ENCODE measurements at regions not wholly inside any gene's neighbourhood (a gene's known extent, or its start where the extent isn't known, plus 50 kb on each side); places are given as distances from the start of the nearest gene placed in this dataset.
"Not testable (repeated sequence)": the region's sequence is repeated elsewhere in the genome, so short reads cannot be mapped to it uniquely, and the experiment has no call there.

- Histone ChIP-seq H3K36me3 (no peaks in the 10 kb centered on the region), H3K27ac (no peak overlapping the region), H3K27me3 (replicated peaks) (no peaks in the 10 kb centered on the region), H3K4me3 (no peak overlapping the region), H3K9me3 (replicated peaks) (no peaks in the 10 kb centered on the region), H3K4me1 (replicated peaks) (no peaks in the 10 kb centered on the region)
- DNase-seq (ENCODE audit: low read depth in 1 of 2, low spot score in 2 of 2): no peak
Measured at GRCh38 chr10:108360187-108360586, 1195.7 kb upstream of the SORCS1 start.

DNA sequence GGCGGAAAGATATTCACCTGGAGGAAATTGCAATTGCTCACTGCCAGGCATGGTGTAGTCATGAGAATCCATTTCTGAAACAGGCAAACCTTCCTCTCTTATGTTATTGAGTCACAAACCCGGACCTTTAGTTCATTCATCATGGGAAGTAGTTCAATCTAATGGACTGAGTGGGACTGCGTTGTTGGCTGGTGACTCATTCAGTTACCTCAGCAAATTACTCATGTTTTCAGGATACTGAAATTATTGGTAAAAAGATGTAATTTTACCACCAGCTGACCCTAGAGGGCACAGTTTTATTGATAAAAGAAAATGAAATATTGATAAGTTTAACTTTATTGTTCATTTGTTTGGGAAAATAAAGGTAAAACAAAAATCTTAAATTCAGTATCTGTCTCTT is 1194.4 kb upstream of the SORCS1 start:
- H3K27ac ChIP-seq: no peak overlapping the region
- H3K4me1 ChIP-seq (replicated peaks): no peaks in the 10 kb centered on the region
- H3K9me3 ChIP-seq (replicated peaks): no peaks in the 10 kb centered on the region
- DNase-seq (ENCODE audit: low read depth in 1 of 2, low spot score in 2 of 2): no peak
- no peaks in the 10 kb centered on the region for H3K36me3 ChIP-seq
- no peaks in the 10 kb centered on the region for H3K27me3 ChIP-seq (replicated peaks)
- H3K4me3 ChIP-seq: no peak overlapping the region

DNA sequence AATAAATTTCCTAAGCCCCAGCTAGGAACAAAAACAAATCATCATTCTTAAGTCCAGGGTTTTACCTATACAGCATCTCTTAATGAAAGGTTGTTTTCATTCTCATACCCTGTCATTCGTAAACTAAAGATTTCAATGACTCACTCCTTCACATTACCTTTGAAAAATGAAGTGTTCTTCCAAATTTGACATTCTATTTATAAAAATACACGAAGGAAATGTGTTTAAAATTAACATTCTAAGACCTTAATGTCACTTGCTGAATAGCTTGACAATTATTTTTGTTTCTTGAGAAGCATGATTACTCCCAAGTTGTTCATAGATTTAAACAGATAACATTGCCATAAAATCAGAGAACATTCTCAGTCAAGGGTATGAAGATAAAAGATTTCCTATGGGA is 1188.3 kb upstream of the SORCS1 start:
- Histone ChIP-seq H3K4me1 (replicated peaks) (no peaks in the 10 kb centered on the region), H3K27ac (no peak overlapping the region), H3K36me3 (no peaks in the 10 kb centered on the region), H3K27me3 (replicated peaks) (no peaks in the 10 kb centered on the region), H3K9me3 (replicated peaks) (no peaks in the 10 kb centered on the region), H3K4me3 (no peak overlapping the region)
- no peak for DNase-seq (ENCODE audit: low read depth in 1 of 2, low spot score in 2 of 2)

DNA sequence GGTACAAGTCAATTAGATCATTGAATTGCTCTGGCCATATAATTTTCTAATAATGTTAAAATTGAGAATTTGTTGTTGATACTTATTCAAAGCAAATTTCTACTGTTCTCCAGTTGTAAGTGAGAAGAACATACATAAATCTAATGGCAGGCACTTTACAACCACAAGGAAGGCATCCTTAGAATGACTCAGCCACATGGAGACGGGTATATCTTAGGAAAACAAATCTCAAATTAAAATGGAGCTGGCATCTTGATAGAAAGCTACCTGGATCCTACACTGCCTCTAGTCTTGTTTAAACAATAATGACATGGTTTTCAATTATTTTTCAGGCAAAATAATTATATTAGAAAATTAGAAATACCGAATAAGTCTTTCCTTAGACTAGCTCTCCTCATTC is 1183.7 kb upstream of the SORCS1 start:
- DNase-seq (ENCODE audit: low read depth in 1 of 2, low spot score in 2 of 2): no peak
- H3K27ac ChIP-seq: no peak overlapping the region
- no peaks in the 10 kb centered on the region; the same call in 1 of the 2 replicates for H3K9me3 ChIP-seq (replicated peaks)

DNA sequence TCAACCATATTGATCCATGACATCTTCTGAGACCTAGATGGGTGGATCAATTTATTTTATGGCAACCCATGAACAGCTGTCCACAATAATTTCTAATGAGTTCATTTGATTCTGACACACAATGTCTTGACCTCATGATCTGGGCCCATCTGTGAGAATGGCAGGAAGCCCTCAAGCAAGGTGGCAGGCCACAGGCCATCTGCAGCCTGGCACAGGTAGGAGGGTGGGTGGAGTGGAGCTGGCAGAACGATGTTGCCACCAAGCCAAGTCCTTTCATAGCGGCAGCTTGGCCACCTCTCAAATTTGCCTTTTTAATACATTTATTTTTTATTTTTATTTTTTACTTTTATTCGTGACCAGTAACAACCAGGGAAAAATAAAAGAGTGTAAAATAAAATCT is 1181.6 kb upstream of the SORCS1 start:
- H3K27me3 ChIP-seq (replicated peaks): no peaks in the 10 kb centered on the region
- DNase-seq (ENCODE audit: low read depth in 1 of 2, low spot score in 2 of 2): no peak
- H3K36me3 ChIP-seq: no peaks in the 10 kb centered on the region
- H3K4me1 ChIP-seq (replicated peaks): no peaks in the 10 kb centered on the region
- no peak overlapping the region for H3K27ac ChIP-seq
- no peak overlapping the region for H3K4me3 ChIP-seq
- H3K9me3 ChIP-seq (replicated peaks): no peaks in the 10 kb centered on the region; the same call in 1 of the 2 replicates

More for the DNA sequence above, 1183.7 kb upstream of the SORCS1 start:
- H3K36me3 ChIP-seq: no peaks in the 10 kb centered on the region
- no peaks in the 10 kb centered on the region for H3K27me3 ChIP-seq (replicated peaks)
- H3K4me3 ChIP-seq: no peak overlapping the region
- H3K4me1 ChIP-seq (replicated peaks): no peaks in the 10 kb centered on the region

GRCh38 chr10:108338146-108338545 is 1173.6 kb upstream of the SORCS1 start:
- Histone ChIP-seq H3K36me3 (no peaks in the 10 kb centered on the region), H3K4me3 (no peak overlapping the region), H3K27me3 (replicated peaks) (no peaks in the 10 kb centered on the region), H3K4me1 (replicated peaks) (no peaks in the 10 kb centered on the region), H3K27ac (no peak overlapping the region), H3K9me3 (replicated peaks) (no peaks in the 10 kb centered on the region; the same call in 1 of the 2 replicates)
- DNase-seq (ENCODE audit: low read depth in 1 of 2, low spot score in 2 of 2): no peak

DNA sequence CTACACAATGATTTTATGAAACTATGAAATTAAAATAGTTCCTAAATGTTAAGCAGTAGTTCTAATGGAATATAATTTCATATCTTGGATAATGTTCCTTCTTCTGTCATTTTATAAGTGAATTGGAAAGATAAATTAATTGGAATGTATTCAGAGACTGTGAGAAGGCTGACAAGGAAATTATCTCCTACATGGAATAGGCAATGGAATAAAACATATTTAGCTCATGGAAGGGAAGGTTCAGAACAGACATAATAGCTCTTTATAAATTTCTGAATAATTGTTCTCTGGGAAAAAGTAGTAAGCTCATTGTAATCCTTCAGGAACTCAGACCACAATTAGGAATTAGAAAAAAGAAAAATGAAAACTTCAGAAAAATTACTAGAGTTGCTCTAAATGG is 1172.3 kb upstream of the SORCS1 start:
- no peaks in the 10 kb centered on the region for H3K36me3 ChIP-seq

DNA sequence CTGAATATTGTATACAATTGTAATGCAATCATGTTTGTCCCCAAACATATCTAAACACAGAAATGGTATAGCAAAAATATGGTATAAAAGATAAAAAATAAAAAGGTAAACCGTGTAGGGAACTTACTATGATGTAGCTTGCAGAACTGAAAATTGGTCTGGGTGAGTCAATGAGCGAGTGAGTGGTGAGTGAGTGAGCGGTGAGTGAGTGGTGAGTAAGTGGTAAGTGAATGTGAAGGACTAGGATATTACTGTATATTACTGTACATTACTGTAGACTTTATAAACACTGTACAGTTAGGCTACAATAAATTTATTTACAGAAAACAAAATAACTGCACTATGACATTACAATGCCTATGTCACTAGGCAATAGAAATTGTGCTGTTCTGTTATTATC is 1163.2 kb upstream of the SORCS1 start:
- Histone ChIP-seq H3K4me3 (no peak overlapping the region), H3K36me3 (no peaks in the 10 kb centered on the region), H3K27ac (no peak overlapping the region), H3K4me1 (replicated peaks) (no peaks in the 10 kb centered on the region), H3K9me3 (replicated peaks) (no peaks in the 10 kb centered on the region; the same call in 1 of the 2 replicates), H3K27me3 (replicated peaks) (no peaks in the 10 kb centered on the region)
- no peak for DNase-seq (ENCODE audit: low read depth in 1 of 2, low spot score in 2 of 2)

More for the DNA sequence above, 1172.3 kb upstream of the SORCS1 start:
- no peak for DNase-seq (ENCODE audit: low read depth in 1 of 2, low spot score in 2 of 2)
- H3K9me3 ChIP-seq (replicated peaks): no peaks in the 10 kb centered on the region; the same call in 1 of the 2 replicates
- no peak overlapping the region for H3K27ac ChIP-seq
- no peaks in the 10 kb centered on the region for H3K27me3 ChIP-seq (replicated peaks)
- no peak overlapping the region for H3K4me3 ChIP-seq
- no peaks in the 10 kb centered on the region for H3K4me1 ChIP-seq (replicated peaks)

- Histone ChIP-seq H3K27me3 (replicated peaks) (no peaks in the 10 kb centered on the region), H3K4me1 (replicated peaks) (no peaks in the 10 kb centered on the region), H3K9me3 (replicated peaks) (0 out of 2 replicates have a peak, but pooled peaks cover 2% of the 10 kb centered on the region), H3K4me3 (no peak overlapping the region), H3K27ac (no peak overlapping the region), H3K36me3 (no peaks in the 10 kb centered on the region)
- no peak for DNase-seq (ENCODE audit: low read depth in 1 of 2, low spot score in 2 of 2)
Measured at GRCh38 chr10:108323274-108323798, 1158.8 kb upstream of the SORCS1 start.

DNA sequence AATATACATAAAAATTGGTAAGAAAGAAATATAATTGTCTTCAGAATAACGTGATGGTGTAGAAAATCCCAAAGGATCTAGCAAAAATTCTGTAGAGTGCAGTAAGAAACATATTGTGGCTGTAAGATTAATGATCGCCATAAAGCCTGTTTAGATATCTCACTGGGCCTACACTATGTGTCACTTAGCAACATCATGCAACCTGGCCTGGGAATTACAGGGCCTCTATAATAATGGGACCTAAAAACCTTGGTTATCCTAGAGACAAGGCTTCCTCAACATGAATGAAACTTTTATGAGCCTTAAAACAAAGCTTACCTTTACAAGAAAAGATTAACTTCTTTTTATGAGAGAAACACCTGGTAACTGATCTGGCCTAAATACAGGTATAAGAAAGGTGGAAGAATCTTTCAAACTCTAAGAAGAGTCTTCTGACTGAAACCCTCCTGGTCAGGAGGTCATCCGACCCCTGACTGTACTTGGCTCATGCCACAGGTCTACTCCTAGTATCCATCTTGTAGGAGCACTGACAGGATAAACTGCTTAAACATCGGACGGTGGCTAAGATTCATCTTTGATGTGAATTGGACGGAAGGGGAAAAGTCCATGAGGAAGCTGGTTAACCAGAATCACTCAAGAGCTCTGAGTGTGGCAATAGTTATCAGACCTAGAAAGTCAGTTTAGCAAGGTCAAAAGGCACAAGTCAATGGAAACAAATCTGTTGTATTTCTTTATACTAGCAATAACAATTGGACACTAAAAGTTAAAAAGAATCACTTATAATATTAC is 1155.1 kb upstream of the SORCS1 start:
- Histone ChIP-seq H3K4me3 (no peak overlapping the region), H3K27ac (no peak overlapping the region), H3K9me3 (replicated peaks) (0 out of 2 replicates have a peak, but pooled peaks cover 5% of the 10 kb centered on the region), H3K27me3 (replicated peaks) (no peaks in the 10 kb centered on the region), H3K36me3 (no peaks in the 10 kb centered on the region), H3K4me1 (replicated peaks) (no peaks in the 10 kb centered on the region)
- DNase-seq (ENCODE audit: low read depth in 1 of 2, low spot score in 2 of 2): no peak

DNA sequence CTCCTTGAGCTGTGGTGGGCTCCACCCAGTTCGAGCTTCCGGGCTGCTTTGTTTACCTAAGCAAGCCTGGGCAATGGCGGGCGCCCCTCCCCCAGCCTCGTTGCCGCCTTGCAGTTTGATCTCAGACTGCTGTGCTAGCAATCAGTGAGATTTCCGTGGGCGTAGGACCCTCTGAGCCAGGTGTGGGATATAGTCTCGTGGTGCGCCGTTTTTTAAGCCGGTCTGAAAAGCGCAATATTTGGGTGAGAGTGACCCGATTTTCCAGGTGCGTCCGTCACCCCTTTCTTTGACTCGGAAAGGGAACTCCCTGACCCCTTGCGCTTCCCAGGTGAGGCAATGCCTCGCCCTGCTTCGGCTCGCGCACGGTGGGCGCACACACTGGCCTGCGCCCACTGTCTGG is 1151.1 kb upstream of the SORCS1 start:
- H3K27ac ChIP-seq; DNase-seq (ENCODE audit: low read depth in 1 of 2, low spot score in 2 of 2); H3K36me3 ChIP-seq; H3K27me3 ChIP-seq (replicated peaks); H3K9me3 ChIP-seq (replicated peaks); H3K4me1 ChIP-seq (replicated peaks); H3K4me3 ChIP-seq: not testable (repeated sequence)

DNA sequence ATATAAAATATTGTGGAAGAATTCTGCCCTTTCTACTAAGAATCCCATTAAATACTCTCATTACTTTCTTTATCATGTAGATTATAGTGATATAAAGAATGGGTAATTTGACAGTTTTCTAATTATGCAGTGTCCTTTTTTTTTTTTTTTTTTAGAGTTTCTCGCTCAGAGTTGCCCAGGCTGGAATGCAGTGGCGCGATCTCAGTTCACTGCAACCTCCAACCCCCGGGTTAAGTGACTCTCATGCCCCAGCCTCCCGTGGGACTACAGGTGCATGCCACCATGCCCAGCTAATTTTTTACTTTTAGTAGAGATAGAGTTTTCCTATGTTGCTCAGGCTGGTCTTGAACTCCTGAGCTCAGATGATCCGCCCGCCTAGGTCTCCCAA is 1143.4 kb upstream of the SORCS1 start:
- Histone ChIP-seq H3K4me1 (replicated peaks) (no peaks in the 10 kb centered on the region), H3K27ac (no peak overlapping the region), H3K9me3 (replicated peaks) (peaks cover 3% of the 10 kb centered on the region; the same call in 1 of the 2 replicates), H3K36me3 (no peaks in the 10 kb centered on the region), H3K27me3 (replicated peaks) (no peaks in the 10 kb centered on the region), H3K4me3 (no peak overlapping the region)
- DNase-seq (ENCODE audit: low read depth in 1 of 2, low spot score in 2 of 2): no peak

- DNase-seq (ENCODE audit: low read depth in 1 of 2, low spot score in 2 of 2): no peak
- Histone ChIP-seq H3K27ac (no peak overlapping the region), H3K4me3 (no peak overlapping the region), H3K9me3 (replicated peaks) (peaks cover 3% of the 10 kb centered on the region; the same call in 1 of the 2 replicates), H3K4me1 (replicated peaks) (no peaks in the 10 kb centered on the region), H3K36me3 (no peaks in the 10 kb centered on the region), H3K27me3 (replicated peaks) (no peaks in the 10 kb centered on the region)
Measured at GRCh38 chr10:108307250-108307924, 1142.9 kb upstream of the SORCS1 start.

DNA sequence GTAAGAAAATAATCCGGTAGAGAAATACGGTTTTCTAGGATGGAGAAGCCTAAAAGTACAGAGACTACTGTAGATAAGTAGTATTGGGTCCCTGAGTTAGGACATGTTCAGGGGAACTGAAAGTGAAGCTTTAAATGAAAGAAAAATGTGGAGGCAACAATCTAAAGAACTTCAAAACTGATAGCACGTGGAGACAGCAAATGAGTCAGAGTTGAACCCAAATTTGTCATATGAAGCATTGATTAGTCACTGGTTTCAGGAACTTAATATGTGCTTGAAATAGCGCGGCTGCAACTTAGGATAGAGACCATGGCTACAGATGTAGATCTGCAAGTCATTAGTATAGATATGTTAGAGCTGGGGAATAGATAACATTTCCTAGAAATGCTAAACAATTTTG is 1138.6 kb upstream of the SORCS1 start:
- DNase-seq (ENCODE audit: low read depth in 1 of 2, low spot score in 2 of 2): no peak
- peaks cover 3% of the 10 kb centered on the region; the same call in 1 of the 2 replicates for H3K9me3 ChIP-seq (replicated peaks)

More for the DNA sequence above, 1138.6 kb upstream of the SORCS1 start:
- Histone ChIP-seq H3K36me3 (no peaks in the 10 kb centered on the region), H3K27ac (no peak overlapping the region), H3K27me3 (replicated peaks) (no peaks in the 10 kb centered on the region), H3K4me3 (no peak overlapping the region), H3K4me1 (replicated peaks) (no peaks in the 10 kb centered on the region)

Data from SJSA1 (cell line).